ENCODE measurements at regions not wholly inside any gene's neighbourhood (a gene's known extent, or its start where the extent isn't known, plus 50 kb on each side); places are given as distances from the start of the nearest gene placed in this dataset.

DNA sequence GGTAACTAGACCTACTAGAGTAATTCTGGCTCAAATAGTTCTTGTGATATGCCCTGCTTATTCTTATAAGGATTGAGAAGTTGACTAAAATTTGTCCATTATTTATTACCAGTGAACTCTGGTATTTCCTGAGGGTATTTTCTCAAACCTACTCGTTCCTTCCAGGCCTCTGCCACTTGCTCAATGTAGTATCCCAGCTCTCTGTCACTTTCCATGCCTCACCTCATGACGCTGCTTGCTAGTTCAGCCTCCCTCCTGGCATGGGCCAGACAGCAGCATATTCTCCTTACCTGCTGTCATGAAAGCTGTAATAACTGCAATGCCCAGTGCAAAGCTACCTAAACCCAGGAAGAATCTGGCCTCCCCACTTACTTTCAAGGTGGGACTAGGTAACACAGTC, 602.9 kb upstream of the ADAMTS5 start:
- no peak for DNase-seq (ENCODE audit: low spot score)
- no peaks in the 10 kb centered on the region for H3K4me1 ChIP-seq (ENCODE audit: insufficient read depth, low read length, poor library complexity, severe bottlenecking)
- no peak for TF ChIP-seq EZH2 (IDR thresholded peaks at IDR 0.05; ENCODE audit: borderline replicate concordance, low read depth, low read length, poor library complexity, severe bottlenecking)
- TF ChIP-seq, protein P1, sequence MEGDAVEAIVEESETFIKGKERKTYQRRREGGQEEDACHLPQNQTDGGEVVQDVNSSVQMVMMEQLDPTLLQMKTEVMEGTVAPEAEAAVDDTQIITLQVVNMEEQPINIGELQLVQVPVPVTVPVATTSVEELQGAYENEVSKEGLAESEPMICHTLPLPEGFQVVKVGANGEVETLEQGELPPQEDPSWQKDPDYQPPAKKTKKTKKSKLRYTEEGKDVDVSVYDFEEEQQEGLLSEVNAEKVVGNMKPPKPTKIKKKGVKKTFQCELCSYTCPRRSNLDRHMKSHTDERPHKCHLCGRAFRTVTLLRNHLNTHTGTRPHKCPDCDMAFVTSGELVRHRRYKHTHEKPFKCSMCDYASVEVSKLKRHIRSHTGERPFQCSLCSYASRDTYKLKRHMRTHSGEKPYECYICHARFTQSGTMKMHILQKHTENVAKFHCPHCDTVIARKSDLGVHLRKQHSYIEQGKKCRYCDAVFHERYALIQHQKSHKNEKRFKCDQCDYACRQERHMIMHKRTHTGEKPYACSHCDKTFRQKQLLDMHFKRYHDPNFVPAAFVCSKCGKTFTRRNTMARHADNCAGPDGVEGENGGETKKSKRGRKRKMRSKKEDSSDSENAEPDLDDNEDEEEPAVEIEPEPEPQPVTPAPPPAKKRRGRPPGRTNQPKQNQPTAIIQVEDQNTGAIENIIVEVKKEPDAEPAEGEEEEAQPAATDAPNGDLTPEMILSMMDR (conservative IDR thresholded peaks at IDR 0.05; ENCODE audit: low read depth, low read length) = no peak
- H3K27me3 ChIP-seq (replicated peaks; ENCODE audit: insufficient read depth, low read depth, low read length, poor library complexity) = no peaks in the 10 kb centered on the region
- BruUV-seq (replicated peaks) = no TSS peak
- H3K4me3 ChIP-seq (ENCODE audit: low read depth, low read length, poor library complexity, severe bottlenecking) = no peak overlapping the region
- CTCF ChIA-PET = no interaction called here
- POLR2A ChIA-PET (ENCODE audit: low non-redundant PET) = no interaction called here
- intact Hi-C loops (cut with micrococcal nuclease; ENCODE audit: unreplicated experiment) = loop anchor here (10.0 kb wide), 2 partner anchors 685 to 1175 kb away; no protein-coding TSS in a partner anchor
- no peak overlapping the region for H3K27ac ChIP-seq (ENCODE audit: low read depth, low read length, poor library complexity, severe bottlenecking)
- no peaks in the 10 kb centered on the region for H3K9me3 ChIP-seq (ENCODE audit: low read depth, low read length, poor library complexity, severe bottlenecking)
- H3K36me3 ChIP-seq (ENCODE audit: insufficient read depth, low read length, poor library complexity, severe bottlenecking) = no peaks in the 10 kb centered on the region

DNA sequence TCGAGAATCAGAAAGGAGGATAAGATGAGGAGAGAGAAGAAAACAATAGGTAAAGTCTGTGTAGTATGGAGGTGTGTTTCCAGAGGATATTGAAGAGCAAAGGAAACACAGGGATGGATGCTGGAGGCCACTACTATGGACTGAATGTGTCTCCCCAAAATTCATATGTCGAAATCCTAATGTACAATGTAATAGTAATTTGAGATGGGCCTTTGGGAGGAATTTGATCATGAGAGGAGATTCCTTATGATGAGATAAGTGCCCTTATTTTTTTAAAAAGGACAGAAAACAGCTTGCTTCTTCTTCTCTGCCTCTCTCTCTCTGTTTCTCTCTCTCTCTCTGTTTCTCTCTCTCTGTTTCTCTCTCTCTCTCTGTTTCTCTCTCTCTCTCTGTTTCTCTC, 602.2 kb upstream of the ADAMTS5 start:
- POLR2A ChIA-PET (ENCODE audit: low non-redundant PET) = no interaction called here
- no peak overlapping the region for H3K4me3 ChIP-seq (ENCODE audit: low read depth, low read length, poor library complexity, severe bottlenecking)
- no peak for DNase-seq (ENCODE audit: low spot score)
- no peaks in the 10 kb centered on the region for H3K4me1 ChIP-seq (ENCODE audit: insufficient read depth, low read length, poor library complexity, severe bottlenecking)
- CTCF ChIA-PET = no interaction called here
- intact Hi-C loops (cut with micrococcal nuclease; ENCODE audit: unreplicated experiment) = loop anchor here (10.0 kb wide), 2 partner anchors 684 to 1176 kb away; no protein-coding TSS in a partner anchor
- TF ChIP-seq, protein P1 (conservative IDR thresholded peaks at IDR 0.05; ENCODE audit: low read depth, low read length) = no peak
- TF ChIP-seq EZH2 (IDR thresholded peaks at IDR 0.05; ENCODE audit: borderline replicate concordance, low read depth, low read length, poor library complexity, severe bottlenecking) = no peak
- H3K36me3 ChIP-seq (ENCODE audit: insufficient read depth, low read length, poor library complexity, severe bottlenecking) = no peaks in the 10 kb centered on the region
- H3K27me3 ChIP-seq (replicated peaks; ENCODE audit: insufficient read depth, low read depth, low read length, poor library complexity) = no peaks in the 10 kb centered on the region
- H3K9me3 ChIP-seq (ENCODE audit: low read depth, low read length, poor library complexity, severe bottlenecking) = no peaks in the 10 kb centered on the region
- BruUV-seq (replicated peaks) = no TSS peak
- H3K27ac ChIP-seq (ENCODE audit: low read depth, low read length, poor library complexity, severe bottlenecking) = no peak overlapping the region

- Histone ChIP-seq H3K4me1 (ENCODE audit: insufficient read depth, low read length, poor library complexity, severe bottlenecking) (no peaks in the 10 kb centered on the region), H3K27ac (ENCODE audit: low read depth, low read length, poor library complexity, severe bottlenecking) (no peak overlapping the region), H3K36me3 (ENCODE audit: insufficient read depth, low read length, poor library complexity, severe bottlenecking) (no peaks in the 10 kb centered on the region), H3K9me3 (ENCODE audit: low read depth, low read length, poor library complexity, severe bottlenecking) (no peaks in the 10 kb centered on the region), H3K27me3 (replicated peaks; ENCODE audit: insufficient read depth, low read depth, low read length, poor library complexity) (no peaks in the 10 kb centered on the region), H3K4me3 (ENCODE audit: low read depth, low read length, poor library complexity, severe bottlenecking) (no peak overlapping the region)
- intact Hi-C loops (cut with micrococcal nuclease; ENCODE audit: unreplicated experiment) = loop anchor here (10.0 kb wide), 2 partner anchors 683 to 1177 kb away; no protein-coding TSS in a partner anchor
- no TSS peak for BruUV-seq (replicated peaks)
- CTCF ChIA-PET = no interaction called here
- DNase-seq (ENCODE audit: low spot score) = no peak
- TF ChIP-seq EZH2 (IDR thresholded peaks at IDR 0.05; ENCODE audit: borderline replicate concordance, low read depth, low read length, poor library complexity, severe bottlenecking) = no peak
- TF ChIP-seq, protein P1 (conservative IDR thresholded peaks at IDR 0.05; ENCODE audit: low read depth, low read length) = no peak
- POLR2A ChIA-PET (ENCODE audit: low non-redundant PET) = no interaction called here
Measured at GRCh38 chr21:27567381-27567780, 600.5 kb upstream of the ADAMTS5 start.

All from A673 (cell line).